Activated CD8-positive, alpha-beta memory T cell treated with anti-CD3 and anti-CD28 coated beads for 4 hours (primary cell): ENCODE measurements at regions not wholly inside any gene's neighbourhood (a gene's known extent, or its start where the extent isn't known, plus 50 kb on each side); places are given as distances from the start of the nearest gene placed in this dataset.

Experiments used
- DNase-seq, 2 donors: peaks; one replicate each; pipeline ENCODE4 v3.0.0-alpha.2; 2020; ENCODE audit warnings: low read depth in 2 of 2

DNA sequence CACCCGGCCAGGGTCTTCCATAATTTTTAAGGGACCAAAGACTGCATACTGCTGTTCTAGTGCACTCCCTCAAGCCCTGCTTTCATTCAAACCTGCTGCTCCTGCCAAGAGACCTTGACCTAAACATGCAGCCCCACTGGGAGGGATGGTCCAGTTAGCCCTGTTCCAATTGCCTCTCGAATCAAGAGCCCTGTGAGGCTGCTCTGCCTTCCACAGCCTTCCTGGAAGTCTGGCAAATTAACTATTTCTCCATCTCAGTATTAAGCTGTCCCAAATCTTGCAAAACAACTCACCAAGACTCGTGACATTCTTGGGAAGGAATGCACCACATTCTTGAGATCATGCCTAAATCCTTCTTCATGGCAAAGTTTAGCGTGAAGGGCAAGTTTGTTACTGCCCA lies 231.3 kb downstream of the C1orf94 start:
- DNase-seq = no peak

DNA sequence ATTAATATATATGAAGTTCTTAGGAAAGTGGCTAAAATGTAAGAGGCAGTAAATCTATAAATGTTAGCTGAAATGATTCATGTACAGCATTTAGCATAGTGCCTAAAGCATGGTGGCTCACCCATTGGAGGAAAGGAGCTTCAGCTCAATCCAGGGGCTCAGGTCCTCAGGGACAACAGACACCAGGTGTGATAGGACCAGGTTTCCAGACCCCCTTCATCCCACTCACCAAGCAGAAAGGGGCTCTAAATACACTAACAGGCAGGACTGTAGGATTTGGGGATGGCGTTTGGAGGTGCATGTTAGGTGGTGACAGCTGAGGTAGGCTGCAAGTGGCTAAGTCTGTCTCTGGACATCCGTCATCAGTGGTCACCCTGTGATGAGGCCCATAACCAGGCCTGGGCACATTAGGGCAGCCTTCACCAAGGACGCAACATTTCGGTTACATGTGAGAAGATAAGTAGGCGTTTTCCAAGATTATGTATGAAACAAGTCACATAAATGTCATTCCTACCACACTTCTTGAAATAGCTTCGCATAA lies 233.1 kb downstream of the C1orf94 start:
- DNase-seq = no peak

GRCh38 chr1:34412598-34413370 lies 236.1 kb downstream of the C1orf94 start:
- no peak for DNase-seq

- DNase-seq = no peak
These were observed 238.4 kb downstream of the C1orf94 start for GRCh38 chr1:34415140-34415539.

DNA sequence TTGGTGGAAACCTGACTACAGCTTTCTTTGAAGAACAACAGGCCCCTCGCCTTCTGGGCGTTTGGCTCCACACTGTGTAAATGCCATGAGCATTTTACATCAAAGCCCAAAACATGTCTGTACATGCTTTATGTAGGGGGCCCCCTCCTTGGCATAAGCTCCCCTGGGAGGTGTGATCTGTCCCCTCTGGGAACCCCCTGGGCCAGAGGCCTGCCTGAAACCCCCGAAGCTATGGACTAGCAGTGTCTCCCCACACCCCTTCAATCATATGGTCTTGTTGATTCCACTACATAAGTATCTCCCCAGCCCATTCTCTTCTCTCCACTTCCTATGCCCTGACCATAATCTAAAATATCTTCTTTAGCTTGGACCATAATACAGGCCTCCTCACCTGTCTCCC lies 241.5 kb downstream of the C1orf94 start:
- DNase-seq = no peak

- DNase-seq = no peak
These were observed 243.0 kb downstream of the C1orf94 start for GRCh38 chr1:34419663-34420136.

DNA sequence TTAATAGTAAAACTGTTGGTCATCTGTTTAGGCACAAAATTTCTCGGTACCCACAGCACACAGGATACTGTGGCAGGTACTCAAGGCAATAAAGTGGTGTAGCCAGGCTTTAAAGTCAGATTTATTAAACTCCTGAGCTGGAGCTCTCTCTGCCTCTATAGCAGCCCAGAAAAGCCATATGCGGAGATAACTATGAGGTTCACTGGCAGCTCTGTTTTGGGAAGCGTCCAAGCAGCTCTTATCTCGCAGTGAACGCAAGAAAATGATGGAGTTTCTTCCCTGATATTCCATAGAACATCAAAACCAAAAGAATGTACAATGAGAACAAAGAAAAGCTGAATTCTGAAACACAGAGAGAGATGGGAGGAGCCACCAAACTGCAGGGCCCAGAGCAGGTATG lies 248.3 kb downstream of the C1orf94 start:
- no peak for DNase-seq

- DNase-seq = no peak
These were observed 249.1 kb downstream of the C1orf94 start for GRCh38 chr1:34425785-34426184.

GRCh38 chr1:34426325-34426896 lies 249.7 kb downstream of the C1orf94 start:
- DNase-seq = no peak

DNA sequence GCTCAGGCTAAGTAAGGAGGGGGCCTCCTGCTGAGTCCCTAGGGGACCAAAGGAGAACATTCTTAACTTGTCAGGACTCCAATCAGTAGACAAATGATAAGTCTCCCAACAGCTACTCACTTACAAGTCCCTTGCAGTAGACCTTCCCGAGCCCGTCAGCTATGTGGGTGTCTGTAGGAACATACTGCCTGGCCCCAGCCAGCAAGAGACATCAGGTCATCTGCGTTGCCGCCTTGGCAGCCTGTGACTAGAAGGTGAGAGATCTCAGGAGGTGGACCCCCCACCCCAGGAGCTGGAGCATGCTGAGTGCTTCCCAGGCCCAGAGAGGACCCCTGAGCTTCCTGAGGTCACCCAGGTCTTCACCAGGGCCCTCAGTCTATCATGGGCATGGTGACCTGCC lies 250.5 kb downstream of the C1orf94 start:
- no peak for DNase-seq

DNA sequence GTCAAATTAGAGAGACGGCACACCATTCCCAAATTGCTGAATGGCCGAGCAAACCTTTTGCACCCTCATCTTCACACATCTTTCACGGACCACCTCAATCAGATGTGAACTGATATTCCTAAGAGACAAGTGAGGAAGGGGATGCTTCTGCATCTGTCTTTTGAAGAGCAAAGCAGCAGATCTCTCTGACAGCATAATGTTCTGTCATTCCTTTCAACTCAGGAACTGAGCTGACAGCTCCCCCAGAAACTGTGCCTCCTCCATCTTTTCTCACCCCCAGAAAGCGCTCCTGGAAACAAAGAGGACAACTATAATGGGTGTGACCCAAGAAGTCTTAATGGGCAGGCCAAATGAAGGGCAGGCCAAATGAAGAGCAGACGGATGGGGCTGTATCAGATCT lies 256.4 kb downstream of the C1orf94 start:
- DNase-seq = no peak

GRCh38 chr1:34436836-34437235 lies 260.1 kb downstream of the C1orf94 start:
- DNase-seq = no peak

DNA sequence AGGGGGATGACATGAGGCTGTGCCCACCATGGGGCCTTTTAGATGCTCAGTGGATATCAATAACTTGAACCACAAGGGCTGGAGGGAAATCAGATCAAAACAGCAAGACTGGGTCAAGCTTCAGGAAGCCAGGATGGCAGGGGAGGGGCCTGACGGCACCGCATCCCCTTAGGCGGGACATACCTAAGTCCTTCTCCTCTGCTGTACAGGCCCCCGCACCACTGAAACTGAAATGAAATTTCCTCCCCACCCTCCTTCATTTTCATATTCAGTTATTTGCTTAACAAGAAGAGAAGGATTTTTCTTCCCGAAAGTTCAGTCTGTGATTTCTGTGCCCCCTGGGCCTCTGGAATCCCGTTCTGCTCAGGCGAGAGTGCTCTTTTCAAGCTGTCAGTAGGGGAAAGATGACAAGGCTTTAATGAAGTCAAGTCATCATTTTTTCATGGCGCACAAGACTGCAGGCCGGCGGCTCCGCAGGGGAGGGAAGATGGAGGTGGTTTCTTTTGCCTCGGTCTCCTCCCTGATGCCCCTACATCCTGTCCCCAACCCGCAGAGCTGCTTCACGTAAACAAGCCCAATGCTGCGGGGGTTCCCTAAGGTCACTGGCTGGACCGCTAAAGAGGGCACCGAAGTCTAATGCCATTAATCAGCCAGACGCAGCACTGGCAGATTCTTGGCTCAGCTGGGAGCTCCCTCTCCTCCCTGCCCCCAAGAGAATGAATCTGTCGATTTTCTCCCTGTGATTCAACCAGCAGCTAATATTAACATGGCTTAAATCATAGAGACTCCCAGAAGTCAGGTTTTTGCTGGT lies 264.8 kb downstream of the C1orf94 start:
- no peak for DNase-seq

DNA sequence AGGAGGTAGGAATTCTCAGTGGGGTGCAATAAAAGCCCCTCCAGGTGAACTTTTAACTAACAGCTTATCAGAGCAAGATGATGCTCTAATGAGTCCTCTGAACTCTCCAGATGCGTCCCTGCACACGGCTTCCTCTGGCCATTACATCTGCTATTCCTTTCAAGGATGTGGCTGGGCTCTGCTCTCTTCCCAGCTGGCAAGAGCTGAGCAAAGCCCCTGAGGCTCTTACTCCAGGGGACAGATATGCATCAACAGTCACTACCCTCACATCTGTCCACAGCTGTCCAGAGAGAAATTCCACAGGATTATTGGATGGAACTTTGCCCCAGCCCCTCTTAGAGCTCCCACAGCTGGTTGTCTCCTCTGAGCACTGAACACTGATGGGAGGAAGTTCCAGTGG lies 267.8 kb downstream of the C1orf94 start:
- DNase-seq = no peak

DNA sequence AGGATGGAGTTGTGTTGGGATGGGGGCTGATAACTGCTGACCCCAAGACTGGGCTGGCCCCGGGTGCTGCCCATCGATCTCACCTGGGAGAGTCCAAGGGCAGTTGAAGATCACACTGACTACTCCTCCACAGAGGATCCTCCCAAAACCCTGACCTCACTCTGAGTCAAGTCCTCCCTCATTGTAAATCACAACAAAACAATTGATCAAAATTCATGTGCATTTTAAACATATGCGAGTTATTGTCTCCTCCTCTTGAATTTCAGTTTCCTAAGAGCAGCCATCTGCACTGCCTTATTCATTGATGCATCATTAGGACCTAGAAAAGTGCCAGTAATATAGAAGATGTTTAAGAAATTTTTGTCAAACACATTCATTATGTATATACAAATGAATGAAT lies 273.6 kb downstream of the C1orf94 start:
- no peak for DNase-seq

- no peak for DNase-seq
These were observed 275.7 kb downstream of the C1orf94 start for GRCh38 chr1:34452451-34452850.

GRCh38 chr1:34455121-34455520 lies 278.4 kb downstream of the C1orf94 start:
- DNase-seq = no peak

- DNase-seq = peak in 1 of 2 donors; percentile 4
These were observed 283.5 kb downstream of the C1orf94 start for GRCh38 chr1:34460193-34460592.

GRCh38 chr1:34470401-34470800 lies 284.4 kb upstream of the GJB5 start:
- no peak for DNase-seq

DNA sequence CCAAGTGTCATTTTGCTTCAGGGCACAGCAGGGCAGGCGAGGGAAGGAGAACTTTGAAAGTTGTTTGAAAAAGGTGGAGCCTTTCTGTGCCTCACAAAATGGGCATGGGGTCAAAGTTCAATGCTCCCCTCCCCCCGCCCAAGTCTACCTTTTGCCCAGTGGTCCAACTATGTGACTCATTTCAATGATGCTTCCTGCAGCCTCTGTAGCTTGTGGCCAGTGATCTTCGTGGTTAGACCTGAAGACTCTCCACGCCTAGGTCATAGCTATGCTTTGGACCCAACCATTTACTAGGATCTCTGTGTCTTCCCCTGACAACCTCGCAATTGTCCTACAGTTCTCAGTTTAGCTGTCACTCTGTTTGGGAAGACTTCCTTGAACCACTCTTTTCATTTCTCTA lies 280.3 kb upstream of the GJB5 start:
- no peak for DNase-seq

DNA sequence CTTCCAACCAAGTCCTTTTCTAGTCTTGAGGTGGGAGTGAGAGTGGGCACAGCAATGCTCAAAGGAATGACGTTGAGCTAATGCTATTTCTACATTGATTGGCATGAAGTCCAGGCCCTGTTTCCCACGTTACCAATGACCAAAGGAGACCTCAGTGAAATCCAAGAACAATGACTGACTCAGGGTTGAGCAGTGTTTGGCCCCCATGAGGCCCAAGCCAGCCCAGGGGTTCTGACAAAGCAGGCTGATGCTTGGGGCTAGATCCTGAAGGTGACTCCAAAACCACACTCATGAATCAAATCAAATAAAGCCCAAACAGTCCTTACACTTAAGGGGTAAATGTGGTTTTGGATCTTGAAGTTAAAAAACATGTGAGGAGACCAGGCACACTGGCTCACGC lies 278.5 kb upstream of the GJB5 start:
- DNase-seq = no peak

GRCh38 chr1:34477632-34478141 lies 277.2 kb upstream of the GJB5 start:
- no peak for DNase-seq
